Adrenal gland (tissue), 9 donors: ENCODE measurements at regions not wholly inside any gene's neighbourhood (a gene's known extent, or its start where the extent isn't known, plus 50 kb on each side); places are given as distances from the start of the nearest gene placed in this dataset.

Source experiments
- DNase-seq, 7 donors: peaks; one replicate each; pipeline ENCODE4 v3.0.0-alpha.2; 2019 to 2020
- H3K27ac ChIP-seq, 5 donors: fragments of 200-600 bp; sonication (generic) in 4 of 5; 1 replicate in 3 of 5; 2 replicates in 2 of 5; pipeline versions ENCODE4 v1.5.1 to v1.8.0; 2016 to 2020; ENCODE audit warnings: mild to moderate bottlenecking in 1 of 5
- H3K27me3 ChIP-seq: fragments of 200-600 bp; 2 replicates; pipeline ENCODE4 v1.8.0; 2021
- H3K36me3 ChIP-seq, 2 donors: fragments of 200-600 bp; replicated peaks in 1 of 2; 1 replicate in 1 of 2; 2 replicates in 1 of 2; pipeline versions ENCODE4 v1.5.1 to v1.8.0; 2018 to 2022
- H3K4me1 ChIP-seq, 2 donors: fragments of 200-600 bp; replicated peaks in 1 of 2; 1 replicate in 1 of 2; 2 replicates in 1 of 2; pipeline versions ENCODE4 v1.5.1 to v1.8.0; 2018 to 2021
- H3K4me3 ChIP-seq, 4 donors: fragments of 200-600 bp; sonication (generic) in 3 of 4; one replicate each; pipeline ENCODE4 v1.5.1; 2016 to 2018
- H3K9me3 ChIP-seq, 3 donors: fragments of 200-600 bp; sonication (generic) in 1 of 3; replicated peaks in 1 of 3; 1 replicate in 2 of 3; 2 replicates in 1 of 3; pipeline versions ENCODE4 v1.5.1 to v1.8.0; 2016 to 2021
- CTCF ChIP-seq, 6 experiments: fragments of 450-650 bp in 4 of 6; fragments of 200-600 bp in 2 of 6; sonication (generic) in 1 of 6; IDR thresholded peaks; 1 replicate in 5 of 6; 2 replicates in 1 of 6; pipeline versions ENCODE4 v1.5.1 to v1.8.0; 2016 to 2021; ENCODE audit warnings: antibody characterized with exemption in 6 of 6, mild to moderate bottlenecking in 2 of 6, moderate library complexity in 1 of 6
- POLR2A ChIP-seq, 2 donors: fragments of 450-650 bp; IDR thresholded peaks; one replicate each; pipeline ENCODE4 v1.6.1; 2017; ENCODE audit warnings: antibody characterized with exemption in 2 of 2, mild to moderate bottlenecking in 2 of 2, moderate library complexity in 1 of 2
- WGBS, 4 donors: extraction: QIAGEN DNeasy Blood & Tissue Kit in 2 of 4; methylation state at CpG; one replicate each; pipeline versions ENCODE4 v1.1.5 to v1.1.7; 2013 to 2017; 5-methylcytosine and 5-hydroxymethylcytosine counted together
- intact Hi-C, 2 donors: fragments of 100-400 bp; cut with DNase I; formaldehyde crosslinking; loops; one replicate each; pipeline versions ENCODE4 v1.14.1 to v1.15.0; 2022 to 2023
- donor health status: healthy with polysubstance abuse.
- donor health status: Bipolar disorder and iron deficiency.
- donor health status: DM: yes; HTN: yes; CAD: no.
- donor health status: DM: no; HTN: no; CAD: no.
- donor health status: DM: no; HTN: no; CAD: no.

DNA sequence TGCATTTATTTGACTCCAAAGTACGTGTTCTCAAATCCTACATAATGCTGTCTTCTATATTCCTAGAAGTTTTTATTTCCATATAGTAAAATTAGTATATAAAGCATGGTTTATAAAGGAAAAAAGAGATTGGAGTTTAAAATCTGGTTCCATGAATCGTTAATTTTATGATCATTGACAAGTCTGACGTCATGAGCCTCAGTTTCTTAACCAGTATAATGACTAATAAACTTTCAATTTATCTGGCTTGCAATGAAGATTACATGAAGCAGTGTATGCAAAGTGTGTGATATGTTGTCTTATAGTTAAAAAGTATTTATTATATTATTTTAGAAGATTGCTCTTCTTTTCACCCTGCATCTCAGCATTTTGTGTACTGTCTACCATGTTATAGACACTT lies 421.4 kb upstream of the LRRC7 start:
- DNase-seq: no peak
- WGBS, 4 donors: 73 to 83% (median 76%) methylated on average over 3 of the region's 3 CpGs
- Histone ChIP-seq H3K9me3 (no peaks in the 10 kb centered on the region), H3K27ac (no peak overlapping the region), H3K27me3 (no peaks in the 10 kb centered on the region), H3K36me3 (no peaks in the 10 kb centered on the region), H3K4me3 (no peak overlapping the region), H3K4me1 (no peaks in the 10 kb centered on the region)
- TF ChIP-seq POLR2A (IDR thresholded peaks at IDR 0.05) (no peak), CTCF (IDR thresholded peaks at IDR 0.05) (no peak)
- intact Hi-C loops: no loop called here

DNA sequence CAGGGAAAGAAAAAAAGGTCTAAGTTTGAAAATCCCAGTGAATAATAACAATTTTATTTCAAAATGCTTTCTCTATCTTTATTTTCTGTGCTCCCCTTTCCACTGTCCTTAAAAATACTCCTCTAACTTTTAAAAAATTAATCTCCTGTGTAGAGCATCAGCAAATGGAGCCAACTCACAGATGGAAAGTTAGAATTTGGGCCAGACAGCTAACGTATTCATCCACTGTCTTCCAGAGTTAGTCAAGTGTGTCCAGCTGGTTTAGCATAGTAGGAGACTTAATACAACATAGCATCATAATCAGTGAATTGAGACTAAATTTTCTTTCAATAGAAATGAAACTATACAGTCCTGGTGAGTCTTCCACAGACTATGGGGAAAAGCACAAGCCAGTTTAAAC lies 419.0 kb upstream of the LRRC7 start:
- 60 to 83% (median 65%) methylated on average over 1 of the region's 1 CpG for WGBS, 4 donors
- no peaks in the 10 kb centered on the region for H3K36me3 ChIP-seq

GRCh38 chr1:69157046-69157756 lies 410.5 kb upstream of the LRRC7 start:
- no peak overlapping the region for H3K27ac ChIP-seq
- DNase-seq: no peak
- no peaks in the 10 kb centered on the region for H3K36me3 ChIP-seq
- H3K4me1 ChIP-seq: no peaks in the 10 kb centered on the region
- no peak overlapping the region for H3K4me3 ChIP-seq
- H3K9me3 ChIP-seq: peaks cover 0 to 10% (median 0%) of the 10 kb centered on the region in 3 donors
- H3K27me3 ChIP-seq: no peaks in the 10 kb centered on the region
- intact Hi-C loops: no loop called here
- TF ChIP-seq POLR2A (IDR thresholded peaks at IDR 0.05) (no peak), CTCF (IDR thresholded peaks at IDR 0.05) (no peak)
- WGBS, 4 donors: 67 to 93% (median 83%) methylated on average over 2 of the region's 2 CpGs

More for the DNA sequence above, 419.0 kb upstream of the LRRC7 start:
- Histone ChIP-seq H3K27me3 (no peaks in the 10 kb centered on the region), H3K4me1 (no peaks in the 10 kb centered on the region), H3K27ac (no peak overlapping the region), H3K4me3 (no peak overlapping the region), H3K9me3 (no peaks in the 10 kb centered on the region)
- intact Hi-C loops: no loop called here
- TF ChIP-seq CTCF (IDR thresholded peaks at IDR 0.05) (no peak), POLR2A (IDR thresholded peaks at IDR 0.05) (no peak)
- DNase-seq: no peak

DNA sequence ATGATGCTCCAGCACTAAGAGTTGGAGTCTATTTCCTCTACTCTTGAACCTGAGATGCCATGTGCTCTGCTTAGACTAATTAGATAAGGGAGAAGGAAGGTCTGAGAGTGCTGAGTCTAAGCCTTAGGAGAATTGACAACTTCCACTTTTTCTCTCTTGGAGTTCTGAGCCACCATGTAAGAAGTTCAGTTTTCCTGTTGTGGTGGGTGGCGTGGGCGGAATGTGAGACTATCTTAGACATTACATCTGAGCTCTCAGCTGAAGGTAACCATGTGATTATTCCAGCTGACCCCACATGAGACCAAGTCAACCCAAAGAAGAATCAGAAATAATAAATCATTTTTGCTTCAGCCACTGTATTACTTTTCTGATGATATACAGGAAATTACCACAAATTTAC lies 404.5 kb upstream of the LRRC7 start:
- WGBS, 4 donors: 76 to 96% (median 86%) methylated on average over 2 of the region's 2 CpGs
- intact Hi-C loops: no loop called here
- H3K27ac ChIP-seq: no peak overlapping the region

More for the DNA sequence above, 404.5 kb upstream of the LRRC7 start:
- Histone ChIP-seq H3K9me3 (no peaks in the 10 kb centered on the region), H3K4me3 (no peak overlapping the region), H3K36me3 (no peaks in the 10 kb centered on the region), H3K4me1 (no peaks in the 10 kb centered on the region), H3K27me3 (no peaks in the 10 kb centered on the region)
- TF ChIP-seq POLR2A (IDR thresholded peaks at IDR 0.05) (no peak), CTCF (IDR thresholded peaks at IDR 0.05) (no peak)
- no peak for DNase-seq
